CD14-positive monocyte (primary cell): ENCODE measurements at regions not wholly inside any gene's neighbourhood (a gene's known extent, or its start where the extent isn't known, plus 50 kb on each side); places are given as distances from the start of the nearest gene placed in this dataset.
A peak's percentile ranks its signal among the peaks of the same experiment; 100 is the strongest.

Experiments used
- DNase-seq, 3 donors: peaks; one replicate each; pipeline ENCODE4 v3.0.0-alpha.2; 2011 to 2022
- H2AFZ ChIP-seq: 2 replicates; pipeline ENCODE4 v1.6.0; 2012; ENCODE audit warnings: mild to moderate bottlenecking, low read depth, low read length, inconsistent platforms; ENCODE audit not compliant: insufficient read depth, poor library complexity, severe bottlenecking
- H3K27ac ChIP-seq, 2 donors: 1 replicate in 1 of 2; 2 replicates in 1 of 2; pipeline ENCODE4 v1.5.1; 2012 to 2013; ENCODE audit warnings: low read length in 2 of 2, control low read depth in 1 of 2, inconsistent platforms in 1 of 2, low read depth in 1 of 2, mild to moderate bottlenecking in 1 of 2
- H3K27me3 ChIP-seq, 2 donors: one replicate each; pipeline versions ENCODE4 v1.6.0 to v1.6.1; 2011 to 2013; ENCODE audit warnings: low read length in 2 of 2; ENCODE audit not compliant: control insufficient read depth in 2 of 2, insufficient read depth in 2 of 2
- H3K36me3 ChIP-seq, 2 donors: replicated peaks in 1 of 2; 1 replicate in 1 of 2; 2 replicates in 1 of 2; pipeline versions ENCODE4 v1.5.1 to v1.6.1; 2012 to 2013; ENCODE audit warnings: low read length in 2 of 2, control low read depth in 1 of 2, inconsistent platforms in 1 of 2, mild to moderate bottlenecking in 1 of 2; ENCODE audit not compliant: insufficient read depth in 2 of 2, control insufficient read depth in 1 of 2
- H3K4me1 ChIP-seq, 2 donors: 1 replicate in 1 of 2; 2 replicates in 1 of 2; pipeline versions ENCODE4 v1.5.1 to v1.6.1; 2012 to 2013; ENCODE audit warnings: low read length in 2 of 2, control low read depth in 1 of 2, inconsistent platforms in 1 of 2, mild to moderate bottlenecking in 1 of 2, moderate library complexity in 1 of 2; ENCODE audit not compliant: insufficient read depth in 2 of 2, control insufficient read depth in 1 of 2
- H3K4me2 ChIP-seq: replicated peaks from 2 replicates; pipeline ENCODE3; 2012; ENCODE audit warnings: low read length, moderate library complexity, mild to moderate bottlenecking; ENCODE audit not compliant: poor library complexity, severe bottlenecking; ENCODE audit errors: extremely low read depth
- H3K4me3 ChIP-seq, 3 experiments: fragments of 200-600 bp in 1 of 3; sonication (generic) in 1 of 3; replicated peaks in 1 of 3; 1 replicate in 2 of 3; 2 replicates in 1 of 3; pipeline ENCODE4 v1.5.1; 2011 to 2013; ENCODE audit warnings: low read length in 3 of 3, mild to moderate bottlenecking in 3 of 3, control low read depth in 2 of 3, low read depth in 2 of 3, inconsistent platforms in 1 of 3, moderate library complexity in 1 of 3
- H3K79me2 ChIP-seq: 2 replicates; pipeline ENCODE4 v1.6.0; 2012; ENCODE audit warnings: mild to moderate bottlenecking, control low read depth, inconsistent platforms, low read length, moderate library complexity; ENCODE audit not compliant: insufficient read depth
- H3K9ac ChIP-seq: 2 replicates; pipeline ENCODE4 v1.6.0; 2017; ENCODE audit warnings: low read length, mild to moderate bottlenecking; ENCODE audit not compliant: insufficient read depth, poor library complexity, severe bottlenecking
- H3K9me3 ChIP-seq, 2 donors: replicated peaks in 1 of 2; 1 replicate in 1 of 2; 2 replicates in 1 of 2; pipeline versions ENCODE4 v1.5.1 to v1.6.1; 2012 to 2013; ENCODE audit warnings: low read length in 2 of 2, control low read depth in 1 of 2; ENCODE audit not compliant: control insufficient read depth in 1 of 2, insufficient read depth in 1 of 2
- H4K20me1 ChIP-seq: 2 replicates; pipeline ENCODE4 v1.6.0; 2012; ENCODE audit warnings: mild to moderate bottlenecking, low read length, control low read depth, moderate library complexity; ENCODE audit not compliant: insufficient read depth
- H3K27ac Mint-ChIP-seq, 7 donors: one replicate each; pipeline ENCODE4 v1.8.0; 2020; ENCODE audit warnings: mild to moderate bottlenecking in 7 of 7, mixed read lengths in 7 of 7, moderate library complexity in 6 of 7, inconsistent platforms in 2 of 7
- H3K27me3 Mint-ChIP-seq, 3 donors: one replicate each; pipeline ENCODE4 v1.8.0; 2021 to 2022; ENCODE audit warnings: low read depth in 3 of 3, mild to moderate bottlenecking in 3 of 3, mixed read lengths in 3 of 3, moderate library complexity in 3 of 3, inconsistent platforms in 1 of 3
- H3K36me3 Mint-ChIP-seq, 2 donors: one replicate each; pipeline ENCODE4 v1.8.0; 2020; ENCODE audit warnings: mixed read lengths in 2 of 2, inconsistent platforms in 1 of 2, mild to moderate bottlenecking in 1 of 2
- H3K4me1 Mint-ChIP-seq: one replicate; pipeline ENCODE4 v1.8.0; 2020; ENCODE audit warnings: mild to moderate bottlenecking, mixed read lengths
- H3K4me3 Mint-ChIP-seq, 2 donors: one replicate each; pipeline ENCODE4 v1.8.0; 2020; ENCODE audit warnings: mild to moderate bottlenecking in 2 of 2, mixed read lengths in 2 of 2, moderate library complexity in 1 of 2
- H3K9me3 Mint-ChIP-seq, 7 donors: one replicate each; pipeline ENCODE4 v1.8.0; 2020 to 2022; ENCODE audit warnings: mixed read lengths in 7 of 7, mild to moderate bottlenecking in 6 of 7, moderate library complexity in 6 of 7, inconsistent platforms in 2 of 7
- WGBS: methylation state at CpG from one replicate; pipeline ENCODE4 v1.1.5; 2013; ENCODE audit warnings: missing lambda C conversion rate; ENCODE audit not compliant: insufficient coverage; 5-methylcytosine and 5-hydroxymethylcytosine counted together
- intact Hi-C, 2 donors: fragments of 100-400 bp; cut with micrococcal nuclease; formaldehyde crosslinking; loops; one replicate each; pipeline versions ENCODE4 v1.15.0 to v1.15.1; 2023
- TF ChIP-seq, protein P1 (sequence below): fragments of 200-600 bp; IDR thresholded peaks from one replicate; pipeline ENCODE4 v1.8.0; 2022; ENCODE audit warnings: antibody characterized with exemption, mild to moderate bottlenecking

GRCh38 chr7:112933598-112933997, 143.4 kb upstream of the TMEM168 start:
- peaks cover 0 to 2% (median 0%) of the 10 kb centered on the region in 7 donors for H3K9me3 Mint-ChIP-seq
- no peak overlapping the region for H3K4me3 Mint-ChIP-seq
- H3K36me3 Mint-ChIP-seq, result peaks cover 15 to 16% of the 10 kb centered on the region in 2 donors
- WGBS, result no CpG with 5 or more reads among the region's 3 CpGs
- Histone ChIP-seq H3K27ac (no peak overlapping the region), H4K20me1 (peaks cover 36% of the 10 kb centered on the region), H3K4me3 (no peak overlapping the region), H3K27me3 (no peaks in the 10 kb centered on the region), H3K79me2 (peaks cover 91% of the 10 kb centered on the region), H2AFZ (no peak overlapping the region), H3K9me3 (no peaks in the 10 kb centered on the region), H3K4me1 (peaks cover 20 to 44% of the 10 kb centered on the region in 2 donors), H3K36me3 (peaks cover 0 to 10% of the 10 kb centered on the region in 2 donors), H3K9ac (no peak overlapping the region), H3K4me2 (no peak overlapping the region)
- TF ChIP-seq, protein P1, sequence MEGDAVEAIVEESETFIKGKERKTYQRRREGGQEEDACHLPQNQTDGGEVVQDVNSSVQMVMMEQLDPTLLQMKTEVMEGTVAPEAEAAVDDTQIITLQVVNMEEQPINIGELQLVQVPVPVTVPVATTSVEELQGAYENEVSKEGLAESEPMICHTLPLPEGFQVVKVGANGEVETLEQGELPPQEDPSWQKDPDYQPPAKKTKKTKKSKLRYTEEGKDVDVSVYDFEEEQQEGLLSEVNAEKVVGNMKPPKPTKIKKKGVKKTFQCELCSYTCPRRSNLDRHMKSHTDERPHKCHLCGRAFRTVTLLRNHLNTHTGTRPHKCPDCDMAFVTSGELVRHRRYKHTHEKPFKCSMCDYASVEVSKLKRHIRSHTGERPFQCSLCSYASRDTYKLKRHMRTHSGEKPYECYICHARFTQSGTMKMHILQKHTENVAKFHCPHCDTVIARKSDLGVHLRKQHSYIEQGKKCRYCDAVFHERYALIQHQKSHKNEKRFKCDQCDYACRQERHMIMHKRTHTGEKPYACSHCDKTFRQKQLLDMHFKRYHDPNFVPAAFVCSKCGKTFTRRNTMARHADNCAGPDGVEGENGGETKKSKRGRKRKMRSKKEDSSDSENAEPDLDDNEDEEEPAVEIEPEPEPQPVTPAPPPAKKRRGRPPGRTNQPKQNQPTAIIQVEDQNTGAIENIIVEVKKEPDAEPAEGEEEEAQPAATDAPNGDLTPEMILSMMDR, result no peak
- H3K27ac Mint-ChIP-seq, result no peak overlapping the region
- no peak for DNase-seq
- intact Hi-C loops, result no loop called here
- H3K27me3 Mint-ChIP-seq, result peaks cover 0 to 2% (median 0%) of the 10 kb centered on the region in 3 donors
- H3K4me1 Mint-ChIP-seq, result peaks cover 44% of the 10 kb centered on the region

DNA sequence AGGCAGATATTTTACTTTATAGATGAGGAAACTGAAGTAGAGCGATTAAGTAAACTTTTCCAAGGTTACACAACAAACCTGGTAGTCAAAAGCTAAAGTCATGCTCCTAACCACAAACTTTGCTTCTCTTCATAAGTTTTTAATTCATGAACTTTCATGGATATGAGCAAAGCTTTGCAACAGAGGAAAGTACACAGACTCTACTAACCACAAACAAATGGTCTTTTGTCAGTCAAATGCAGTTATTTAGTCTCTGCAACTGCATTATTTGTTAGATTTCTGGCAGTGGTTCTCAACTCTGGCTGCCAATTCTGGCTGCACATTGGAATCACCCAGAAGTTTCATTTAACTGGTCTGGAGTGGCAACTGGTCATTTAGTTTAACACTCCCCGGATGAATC, 140.6 kb upstream of the TMEM168 start:
- H3K27me3 ChIP-seq, result no peaks in the 10 kb centered on the region
- Mint-ChIP-seq H3K4me3 (peak overlapping the region in 1 of 2 donors; percentile 67), H3K27ac (peak overlapping the region; percentile 75 to 97 (median 87)), H3K36me3 (peaks cover 10 to 14% of the 10 kb centered on the region in 2 donors), H3K4me1 (peaks cover 30% of the 10 kb centered on the region), H3K27me3 (peaks cover 0 to 2% (median 0%) of the 10 kb centered on the region in 3 donors), H3K9me3 (peaks cover 0 to 2% (median 0%) of the 10 kb centered on the region in 7 donors)
- H3K9me3 ChIP-seq, result no peaks in the 10 kb centered on the region
- no CpG with 5 or more reads among the region's 2 CpGs for WGBS
- H3K4me2 ChIP-seq, result peak overlapping the region; percentile 22
- H3K9ac ChIP-seq, result peak overlapping the region; percentile 2
- peak overlapping the region in 1 of 3 experiments; percentile 26 for H3K4me3 ChIP-seq
- intact Hi-C loops, result no loop called here
- H2AFZ ChIP-seq, result no peak overlapping the region
- peak overlapping the region in 1 of 2 donors; percentile 71 for H3K27ac ChIP-seq
- DNase-seq, result peak; percentile 18 to 88 (median 74)
- H3K79me2 ChIP-seq, result peaks cover 82% of the 10 kb centered on the region
- H3K36me3 ChIP-seq, result peaks cover 0 to 6% of the 10 kb centered on the region in 2 donors
- peaks cover 17 to 30% of the 10 kb centered on the region in 2 donors for H3K4me1 ChIP-seq
- TF ChIP-seq, protein P1, result no peak
- H4K20me1 ChIP-seq, result peaks cover 12% of the 10 kb centered on the region
